GM10266 (cell line): ENCODE measurements at regions not wholly inside any gene's neighbourhood (a gene's known extent, or its start where the extent isn't known, plus 50 kb on each side); places are given as distances from the start of the nearest gene placed in this dataset.

Source experiments
- DNase-seq: peaks from one replicate; pipeline ENCODE4 v3.0.0; 2012; ENCODE audit errors: extremely low spot score
- TF ChIP-seq, protein P1 (sequence below): IDR thresholded peaks from 2 replicates; pipeline ENCODE4 v1.5.1; 2012; ENCODE audit warnings: mild to moderate bottlenecking, low read depth; ENCODE audit not compliant: control insufficient read depth, insufficient read depth; ENCODE audit errors: missing control alignments

DNA sequence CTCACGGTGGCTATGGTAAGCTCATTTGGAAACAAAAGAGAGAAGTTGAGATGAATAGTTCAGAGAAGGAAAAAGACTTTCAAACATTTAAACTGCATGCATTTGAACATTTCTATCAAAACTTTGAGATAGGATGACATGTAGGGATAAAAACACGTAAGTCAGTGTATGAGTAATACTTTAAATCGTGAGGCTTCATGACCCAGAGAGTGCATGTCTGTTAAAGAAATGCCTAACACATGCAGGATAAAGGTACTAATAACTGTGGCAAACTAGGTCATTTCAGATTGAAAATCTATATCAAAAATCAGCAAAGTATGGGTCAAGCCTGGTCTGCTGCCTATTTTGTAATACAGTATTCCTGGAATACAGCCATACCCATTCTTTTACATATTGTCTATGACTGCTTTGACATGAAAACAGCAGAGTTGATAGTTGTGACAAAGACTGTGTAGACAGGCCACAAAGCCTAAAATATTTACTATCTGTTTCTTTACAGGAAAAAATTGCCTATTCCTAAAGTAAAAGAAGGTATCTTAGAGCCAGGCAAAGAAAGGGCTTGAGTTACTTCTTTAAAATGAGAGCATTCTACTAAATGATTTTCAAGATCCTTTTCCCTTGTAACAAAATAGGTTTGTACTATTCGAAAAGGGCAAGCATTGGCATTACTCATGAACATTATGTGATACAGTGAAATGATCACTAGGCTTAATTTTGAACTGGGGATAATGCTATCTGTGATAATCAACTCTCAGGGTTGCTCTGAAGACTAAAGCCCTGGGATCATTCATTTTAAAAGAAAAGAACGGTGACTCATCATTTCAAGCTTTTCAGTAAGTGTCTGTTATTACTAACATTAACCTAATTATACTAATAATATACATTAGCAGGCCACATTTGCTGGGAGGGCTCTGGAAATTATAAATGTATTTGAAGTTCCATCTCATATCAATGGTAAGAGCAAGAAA is 185.9 kb downstream of the CRPPA start:
- DNase-seq = no peak
- TF ChIP-seq, protein P1, sequence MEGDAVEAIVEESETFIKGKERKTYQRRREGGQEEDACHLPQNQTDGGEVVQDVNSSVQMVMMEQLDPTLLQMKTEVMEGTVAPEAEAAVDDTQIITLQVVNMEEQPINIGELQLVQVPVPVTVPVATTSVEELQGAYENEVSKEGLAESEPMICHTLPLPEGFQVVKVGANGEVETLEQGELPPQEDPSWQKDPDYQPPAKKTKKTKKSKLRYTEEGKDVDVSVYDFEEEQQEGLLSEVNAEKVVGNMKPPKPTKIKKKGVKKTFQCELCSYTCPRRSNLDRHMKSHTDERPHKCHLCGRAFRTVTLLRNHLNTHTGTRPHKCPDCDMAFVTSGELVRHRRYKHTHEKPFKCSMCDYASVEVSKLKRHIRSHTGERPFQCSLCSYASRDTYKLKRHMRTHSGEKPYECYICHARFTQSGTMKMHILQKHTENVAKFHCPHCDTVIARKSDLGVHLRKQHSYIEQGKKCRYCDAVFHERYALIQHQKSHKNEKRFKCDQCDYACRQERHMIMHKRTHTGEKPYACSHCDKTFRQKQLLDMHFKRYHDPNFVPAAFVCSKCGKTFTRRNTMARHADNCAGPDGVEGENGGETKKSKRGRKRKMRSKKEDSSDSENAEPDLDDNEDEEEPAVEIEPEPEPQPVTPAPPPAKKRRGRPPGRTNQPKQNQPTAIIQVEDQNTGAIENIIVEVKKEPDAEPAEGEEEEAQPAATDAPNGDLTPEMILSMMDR = no peak

DNA sequence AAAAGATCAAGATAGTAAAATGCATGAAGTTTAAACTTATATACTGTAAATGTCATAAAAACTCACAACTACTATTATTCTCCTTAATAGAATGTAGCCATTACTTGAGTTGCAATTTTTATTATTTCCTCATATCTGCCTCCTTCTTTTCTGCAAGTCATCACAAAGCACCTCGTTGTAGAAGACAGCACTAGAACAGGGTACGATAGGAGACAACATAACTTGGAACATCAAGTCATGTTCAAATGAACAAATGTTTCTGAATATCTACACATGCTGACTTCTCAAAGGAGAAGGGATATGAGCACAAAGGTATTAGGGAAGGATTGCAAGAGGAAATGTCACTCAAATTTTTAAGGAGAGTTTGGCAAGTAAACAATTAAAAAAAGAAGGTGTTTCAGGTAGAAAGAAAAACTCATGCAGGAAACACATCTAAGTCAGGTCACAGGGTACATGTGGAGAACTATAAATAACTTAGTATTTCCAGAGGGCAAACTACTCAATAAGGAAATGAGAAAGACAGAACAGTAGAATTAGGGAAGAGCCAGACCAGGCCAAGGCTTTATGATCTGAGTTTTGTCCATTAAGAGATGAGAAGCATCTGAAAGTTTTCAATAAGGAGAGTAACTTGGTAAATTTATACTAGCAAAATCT is 186.7 kb downstream of the CRPPA start:
- TF ChIP-seq, protein P1 = no peak
- no peak for DNase-seq

DNA sequence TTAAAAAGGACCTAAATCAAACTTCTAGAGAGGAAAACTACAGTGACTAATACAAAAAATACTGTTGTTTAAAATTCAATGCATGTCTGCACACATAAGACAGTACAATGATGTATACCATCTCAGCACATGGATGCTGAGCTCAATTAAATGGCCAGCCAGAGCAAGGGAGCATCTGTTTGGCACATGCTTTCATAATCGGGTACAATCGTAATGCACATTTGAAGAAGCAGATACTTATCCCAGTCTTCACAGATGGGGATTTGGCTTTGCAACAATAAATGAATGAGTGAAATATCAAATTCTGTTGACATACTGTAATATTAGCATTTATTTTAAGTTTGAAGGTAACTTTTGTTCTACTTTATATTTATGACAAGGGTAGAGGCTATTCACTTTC is 187.8 kb downstream of the CRPPA start:
- TF ChIP-seq, protein P1 = no peak

DNA sequence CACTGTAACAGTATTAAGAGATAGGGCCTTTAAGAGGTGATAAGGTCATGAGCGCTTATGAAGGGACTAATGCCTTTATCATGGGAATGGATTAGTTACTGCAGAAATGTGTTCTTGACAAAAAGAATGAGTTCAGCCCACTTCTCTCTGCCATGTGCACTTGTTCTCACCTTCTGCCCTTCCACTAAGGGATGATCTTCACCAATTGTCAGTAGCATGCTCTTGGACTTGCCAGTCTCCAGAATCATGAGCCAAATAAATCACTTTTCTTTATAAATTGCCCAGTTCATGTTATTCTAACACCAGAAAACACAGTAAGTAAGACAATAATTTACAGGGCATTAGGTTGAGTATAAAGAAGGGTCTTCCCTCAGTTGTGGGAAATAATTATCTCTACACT is 189.1 kb downstream of the CRPPA start:
- DNase-seq = no peak
- TF ChIP-seq, protein P1 = no peak

More for the DNA sequence above, 187.8 kb downstream of the CRPPA start:
- no peak for DNase-seq

DNA sequence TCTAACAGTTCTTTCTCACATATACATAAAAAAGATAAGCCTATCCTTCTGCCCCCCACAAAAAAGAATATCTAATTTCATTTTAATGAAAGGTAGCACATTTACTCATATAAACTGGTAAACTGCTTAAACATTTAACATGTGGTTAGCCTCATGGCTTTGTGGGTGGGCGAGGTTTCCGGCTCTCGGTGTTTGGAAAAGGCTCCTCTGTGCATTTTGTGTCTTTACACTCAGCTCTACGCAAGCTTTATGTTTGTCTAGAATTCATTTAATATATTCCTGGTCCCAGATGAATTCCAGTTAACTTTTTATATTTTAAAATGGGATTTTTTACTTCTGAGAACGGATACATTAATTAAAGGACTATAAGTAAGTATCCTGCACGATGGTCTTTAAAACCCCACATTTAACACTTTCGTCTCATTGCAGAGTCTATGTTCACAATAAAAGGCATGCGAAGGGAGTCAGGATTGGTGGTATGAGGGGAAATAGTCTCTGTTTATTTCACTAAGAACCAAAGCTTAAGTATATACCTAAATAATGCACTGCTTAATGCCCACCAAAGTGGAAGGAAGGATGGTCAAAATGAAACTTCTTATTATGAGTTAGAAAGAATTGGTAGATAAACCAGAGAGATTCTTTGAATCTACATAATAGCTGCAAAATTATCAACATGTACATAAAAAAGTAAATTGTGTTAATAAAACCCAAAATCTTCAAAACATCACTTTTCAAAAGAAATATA is 197.2 kb downstream of the CRPPA start:
- DNase-seq = no peak
- TF ChIP-seq, protein P1 = no peak

DNA sequence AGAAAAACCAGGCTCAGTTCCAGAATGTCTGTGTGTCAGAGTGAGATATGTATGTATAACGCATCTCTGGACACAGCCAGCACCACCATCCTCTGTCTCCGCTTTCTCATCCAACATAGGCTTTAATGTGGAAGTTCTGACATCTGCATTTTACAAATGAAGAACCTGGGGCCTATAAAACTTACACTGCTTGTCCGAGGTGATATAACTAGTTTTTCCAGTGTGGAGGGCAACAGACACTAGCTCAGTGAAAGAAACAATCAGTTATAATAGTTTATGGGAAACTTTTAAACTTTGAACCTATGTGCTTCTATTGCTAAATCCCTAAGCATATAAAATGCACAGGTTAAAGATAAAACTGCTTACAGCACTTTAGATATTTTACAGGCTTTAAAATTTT is 208.7 kb downstream of the CRPPA start:
- DNase-seq = no peak
- TF ChIP-seq, protein P1 = no peak
